ENCODE measurements at regions not wholly inside any gene's neighbourhood (a gene's known extent, or its start where the extent isn't known, plus 50 kb on each side); places are given as distances from the start of the nearest gene placed in this dataset.

GRCh38 chr6:16006681-16007080 lies 122.2 kb upstream of the MYLIP start:
- no peak overlapping the region for H3K4me3 ChIP-seq (ENCODE audit: low read depth, low read length)
- no peak for TF ChIP-seq CTCF (IDR thresholded peaks at IDR 0.05; ENCODE audit: borderline replicate concordance, insufficient read depth, low read depth, low read length)

- TF ChIP-seq CTCF (IDR thresholded peaks at IDR 0.05; ENCODE audit: borderline replicate concordance, insufficient read depth, low read depth, low read length), result no peak
- H3K4me3 ChIP-seq (ENCODE audit: low read depth, low read length), result no peak overlapping the region
Measured at GRCh38 chr6:16004934-16005679, 123.8 kb upstream of the MYLIP start.

GRCh38 chr6:16003197-16003491 lies 125.7 kb upstream of the MYLIP start:
- no peak overlapping the region for H3K4me3 ChIP-seq (ENCODE audit: low read depth, low read length)
- TF ChIP-seq CTCF (IDR thresholded peaks at IDR 0.05; ENCODE audit: borderline replicate concordance, insufficient read depth, low read depth, low read length), result no peak

GRCh38 chr6:16002332-16003196 lies 126.3 kb upstream of the MYLIP start:
- H3K4me3 ChIP-seq (ENCODE audit: low read depth, low read length), result no peak overlapping the region
- TF ChIP-seq CTCF (IDR thresholded peaks at IDR 0.05; ENCODE audit: borderline replicate concordance, insufficient read depth, low read depth, low read length), result no peak

- H3K4me3 ChIP-seq (ENCODE audit: low read depth, low read length), result no peak overlapping the region
- no peak for TF ChIP-seq CTCF (IDR thresholded peaks at IDR 0.05; ENCODE audit: borderline replicate concordance, insufficient read depth, low read depth, low read length)
Measured at GRCh38 chr6:16001158-16001557, 127.7 kb upstream of the MYLIP start.

- no peak for TF ChIP-seq CTCF (IDR thresholded peaks at IDR 0.05; ENCODE audit: borderline replicate concordance, insufficient read depth, low read depth, low read length)
- H3K4me3 ChIP-seq (ENCODE audit: low read depth, low read length), result no peak overlapping the region
Measured at GRCh38 chr6:15999201-15999600, 129.7 kb upstream of the MYLIP start.

Data from GM12875 (cell line).